WERI-Rb-1 (cell line): ENCODE measurements at regions not wholly inside any gene's neighbourhood (a gene's known extent, or its start where the extent isn't known, plus 50 kb on each side); places are given as distances from the start of the nearest gene placed in this dataset.

Experiments
- DNase-seq: peaks from one replicate; pipeline ENCODE4 v3.0.0-alpha.2; 2020
- H3K27ac ChIP-seq: fragments of 250-450 bp; sonication (Bioruptor Pico); 2 replicates; pipeline ENCODE4 v1.5.1; 2020; ENCODE audit warnings: mild to moderate bottlenecking, moderate library complexity
- H3K27me3 ChIP-seq: fragments of 250-450 bp; sonication (Bioruptor Pico); 2 replicates; pipeline ENCODE4 v1.5.1; 2021; ENCODE audit warnings: mild to moderate bottlenecking, low read depth, moderate library complexity; ENCODE audit not compliant: insufficient read depth, severe bottlenecking
- H3K36me3 ChIP-seq: fragments of 250-450 bp; sonication (Bioruptor Pico); 2 replicates; pipeline ENCODE4 v1.5.1; 2020; ENCODE audit warnings: mild to moderate bottlenecking, moderate library complexity
- H3K4me3 ChIP-seq: 2 replicates; pipeline ENCODE4 v1.5.1; 2011; ENCODE audit warnings: low read depth, mild to moderate bottlenecking, control low read depth, low read length
- H3K9me3 ChIP-seq: fragments of 250-450 bp; sonication (Bioruptor Pico); 2 replicates; pipeline ENCODE4 v1.5.1; 2021; ENCODE audit warnings: mild to moderate bottlenecking, moderate library complexity; ENCODE audit not compliant: severe bottlenecking
- TF ChIP-seq, protein P1 (sequence below): IDR thresholded peaks from 2 replicates; pipeline ENCODE4 v1.5.1; 2011; ENCODE audit warnings: low read depth, mild to moderate bottlenecking, control low read depth, inconsistent platforms, low read length

DNA sequence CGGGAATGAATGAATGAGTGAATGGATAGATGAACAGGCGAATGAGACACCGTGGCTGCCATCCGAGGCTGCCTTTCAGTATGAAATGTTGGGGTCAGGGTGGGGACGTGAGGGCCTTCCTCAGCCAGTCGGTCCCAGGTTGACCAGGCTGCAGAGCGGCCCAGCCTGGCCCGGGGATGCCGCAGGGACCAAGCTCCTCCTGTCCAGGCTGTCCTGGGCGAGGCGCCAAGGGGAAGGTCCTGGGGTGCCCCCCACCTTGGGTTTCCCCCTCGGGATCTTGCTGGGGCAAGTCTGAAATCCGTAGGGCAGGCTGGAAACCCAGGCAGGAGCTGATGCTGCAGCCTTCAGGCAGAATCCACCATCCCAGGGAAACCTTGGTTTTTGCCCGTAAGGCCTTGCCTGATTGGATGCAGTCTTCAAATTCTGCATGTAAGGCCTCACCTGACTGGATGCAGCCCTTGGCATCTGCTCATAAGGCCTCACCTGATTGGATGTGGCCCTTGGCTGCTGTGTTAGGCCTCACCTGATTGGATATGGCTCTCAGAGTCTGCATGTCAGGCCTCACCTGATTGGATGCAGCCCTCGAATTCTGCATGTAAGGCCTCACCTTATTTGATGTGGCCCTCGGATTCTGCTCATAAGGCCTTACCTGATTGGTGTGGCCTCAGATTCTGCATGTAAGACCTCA, 61.7 kb upstream of the ZNF469 start:
- no peak for DNase-seq
- H3K36me3 ChIP-seq: no peaks in the 10 kb centered on the region
- TF ChIP-seq, protein P1, sequence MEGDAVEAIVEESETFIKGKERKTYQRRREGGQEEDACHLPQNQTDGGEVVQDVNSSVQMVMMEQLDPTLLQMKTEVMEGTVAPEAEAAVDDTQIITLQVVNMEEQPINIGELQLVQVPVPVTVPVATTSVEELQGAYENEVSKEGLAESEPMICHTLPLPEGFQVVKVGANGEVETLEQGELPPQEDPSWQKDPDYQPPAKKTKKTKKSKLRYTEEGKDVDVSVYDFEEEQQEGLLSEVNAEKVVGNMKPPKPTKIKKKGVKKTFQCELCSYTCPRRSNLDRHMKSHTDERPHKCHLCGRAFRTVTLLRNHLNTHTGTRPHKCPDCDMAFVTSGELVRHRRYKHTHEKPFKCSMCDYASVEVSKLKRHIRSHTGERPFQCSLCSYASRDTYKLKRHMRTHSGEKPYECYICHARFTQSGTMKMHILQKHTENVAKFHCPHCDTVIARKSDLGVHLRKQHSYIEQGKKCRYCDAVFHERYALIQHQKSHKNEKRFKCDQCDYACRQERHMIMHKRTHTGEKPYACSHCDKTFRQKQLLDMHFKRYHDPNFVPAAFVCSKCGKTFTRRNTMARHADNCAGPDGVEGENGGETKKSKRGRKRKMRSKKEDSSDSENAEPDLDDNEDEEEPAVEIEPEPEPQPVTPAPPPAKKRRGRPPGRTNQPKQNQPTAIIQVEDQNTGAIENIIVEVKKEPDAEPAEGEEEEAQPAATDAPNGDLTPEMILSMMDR: no peak
- H3K4me3 ChIP-seq: no peak overlapping the region
- no peak overlapping the region for H3K27ac ChIP-seq
- H3K27me3 ChIP-seq: no peaks in the 10 kb centered on the region
- H3K9me3 ChIP-seq: no peaks in the 10 kb centered on the region

DNA sequence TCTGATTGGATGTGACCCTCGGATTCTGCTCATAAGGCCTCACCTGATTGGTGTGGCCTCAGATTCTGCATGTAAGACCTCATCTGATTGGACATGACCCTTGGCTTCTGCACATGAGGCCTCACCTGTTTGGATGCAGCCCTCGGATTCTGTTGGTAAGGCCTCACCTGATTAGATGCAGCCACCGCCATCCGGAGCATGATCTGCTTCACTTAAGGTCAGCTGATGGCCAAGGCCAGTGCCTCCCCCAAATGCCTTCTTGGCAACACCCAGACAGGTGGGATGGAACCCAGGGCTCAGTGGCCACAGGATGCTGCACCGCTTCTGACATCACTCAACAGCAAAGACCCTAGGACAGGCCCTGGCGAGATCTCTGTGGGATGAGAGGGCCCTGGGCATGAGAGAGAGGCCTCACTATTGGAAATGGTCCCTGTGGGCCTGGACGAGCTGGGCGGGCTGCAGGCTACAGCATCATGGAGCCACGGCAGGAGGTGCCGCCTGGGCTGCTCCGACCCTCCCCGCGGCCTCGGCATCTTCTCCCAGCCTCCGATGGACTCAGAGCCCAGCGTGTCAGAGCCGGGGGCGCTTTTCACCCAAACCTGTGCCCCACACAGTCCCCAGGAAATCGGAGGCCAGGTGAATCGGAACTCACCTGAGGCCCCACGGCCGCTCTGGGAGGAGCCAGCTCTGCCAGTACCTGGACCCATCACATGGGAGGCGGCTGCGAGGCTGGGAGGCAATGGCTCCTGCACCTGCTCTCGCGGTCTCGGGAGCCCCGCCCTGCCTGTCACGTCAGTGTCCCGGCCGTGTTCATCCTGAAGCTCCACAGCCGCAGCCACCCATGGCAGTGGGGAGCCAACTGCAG, 60.9 kb upstream of the ZNF469 start:
- Histone ChIP-seq H3K4me3 (no peak overlapping the region), H3K27me3 (no peaks in the 10 kb centered on the region), H3K27ac (no peak overlapping the region), H3K9me3 (no peaks in the 10 kb centered on the region), H3K36me3 (no peaks in the 10 kb centered on the region)
- TF ChIP-seq, protein P1: no peak
- DNase-seq: no peak

DNA sequence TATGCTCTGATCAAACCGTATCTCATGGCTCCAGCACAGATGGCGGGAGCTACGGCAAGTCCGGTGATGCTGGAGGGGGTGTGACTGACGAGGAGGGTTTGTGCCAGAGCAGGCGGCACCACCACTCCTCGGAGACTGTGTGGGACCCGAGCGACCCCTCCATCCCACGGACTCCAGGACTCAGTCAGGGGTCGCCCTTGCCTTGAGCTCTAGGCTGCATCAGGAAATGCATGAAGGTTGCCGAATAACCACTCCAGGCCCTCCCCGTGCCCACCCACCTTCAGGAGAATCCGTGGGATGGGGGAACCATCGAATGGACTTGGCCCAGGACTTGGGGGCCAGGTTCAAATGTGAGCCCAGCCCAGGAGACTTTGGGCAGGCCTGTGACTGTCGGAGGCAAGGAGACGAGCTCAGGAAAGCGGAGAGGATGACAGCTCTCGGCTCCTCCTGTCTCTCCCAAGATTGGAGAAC, 60.2 kb upstream of the ZNF469 start:
- DNase-seq: no peak
- TF ChIP-seq, protein P1: no peak
- Histone ChIP-seq H3K27ac (no peak overlapping the region), H3K9me3 (no peaks in the 10 kb centered on the region), H3K4me3 (no peak overlapping the region), H3K36me3 (no peaks in the 10 kb centered on the region), H3K27me3 (no peaks in the 10 kb centered on the region)

GRCh38 chr16:88323041-88323440, 59.7 kb upstream of the ZNF469 start:
- no peaks in the 10 kb centered on the region for H3K9me3 ChIP-seq
- no peaks in the 10 kb centered on the region for H3K27me3 ChIP-seq
- H3K27ac ChIP-seq: no peak overlapping the region
- H3K4me3 ChIP-seq: no peak overlapping the region
- H3K36me3 ChIP-seq: no peaks in the 10 kb centered on the region
- TF ChIP-seq, protein P1: no peak
- no peak for DNase-seq

DNA sequence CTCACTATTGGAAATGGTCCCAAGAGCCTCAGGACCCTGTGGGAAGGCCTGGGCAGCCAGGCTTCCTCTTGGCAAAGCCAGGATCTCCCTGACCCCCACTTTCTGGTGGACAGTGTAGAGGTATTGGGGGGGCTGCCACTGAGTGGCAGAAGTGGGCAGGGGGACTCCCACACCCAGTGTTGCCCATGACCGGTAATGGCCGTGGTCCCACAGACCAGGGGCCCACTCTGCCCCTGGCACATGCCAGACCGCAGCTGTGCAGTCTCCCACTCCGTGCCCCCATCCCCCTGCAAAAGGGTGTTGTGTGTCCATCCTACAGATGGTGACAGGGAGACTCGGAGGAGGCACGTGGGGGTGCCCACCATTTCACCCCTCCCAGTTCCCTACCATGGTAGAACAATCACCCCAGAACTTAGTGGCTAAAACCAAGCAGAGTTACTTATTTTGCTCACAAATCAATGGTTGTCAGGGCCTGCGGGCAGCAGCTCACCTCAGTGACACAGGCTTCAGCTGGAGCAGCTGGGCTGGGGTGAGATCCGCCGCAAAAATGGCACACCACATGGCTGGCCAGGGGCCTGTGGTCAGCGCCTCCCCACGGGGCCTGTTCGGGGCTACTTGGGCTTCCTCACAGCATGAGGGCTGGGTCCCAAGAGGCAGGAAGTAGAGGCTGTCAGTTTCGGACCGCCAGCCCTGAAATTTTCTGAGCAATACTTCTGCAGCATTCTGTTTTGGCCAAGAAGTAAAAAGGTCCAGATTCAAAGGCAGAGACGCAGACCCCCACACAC, 59.0 kb upstream of the ZNF469 start:
- DNase-seq: no peak
- no peaks in the 10 kb centered on the region for H3K36me3 ChIP-seq
- H3K9me3 ChIP-seq: no peaks in the 10 kb centered on the region
- H3K27me3 ChIP-seq: no peaks in the 10 kb centered on the region
- TF ChIP-seq, protein P1: no peak
- no peak overlapping the region for H3K27ac ChIP-seq
- no peak overlapping the region for H3K4me3 ChIP-seq
